Fibroblast of lung (primary cell): ENCODE measurements at regions not wholly inside any gene's neighbourhood (a gene's known extent, or its start where the extent isn't known, plus 50 kb on each side); places are given as distances from the start of the nearest gene placed in this dataset.

Experiments
- DNase-seq, 2 donors: peaks; one replicate each; pipeline versions ENCODE4 v3.0.0 to v3.0.0-alpha.2; 2010; ENCODE audit warnings: low read depth in 2 of 2
- H2AFZ ChIP-seq: 2 replicates; pipeline ENCODE4 v1.5.1; 2012; ENCODE audit warnings: low read length, control low read depth, inconsistent platforms
- H3K27ac ChIP-seq: 2 replicates; pipeline ENCODE4 v1.5.1; 2011; ENCODE audit warnings: low read length, control low read depth; ENCODE audit not compliant: insufficient read depth
- H3K27me3 ChIP-seq: 2 replicates; pipeline ENCODE4 v1.5.1; 2011; ENCODE audit warnings: mild to moderate bottlenecking, low read length; ENCODE audit not compliant: control insufficient read depth, insufficient read depth
- H3K36me3 ChIP-seq: 2 replicates; pipeline ENCODE4 v1.5.1; 2011; ENCODE audit warnings: low read length; ENCODE audit not compliant: control insufficient read depth, insufficient read depth
- H3K4me1 ChIP-seq: 2 replicates; pipeline ENCODE4 v1.5.1; 2011; ENCODE audit warnings: low read length; ENCODE audit not compliant: control insufficient read depth, insufficient read depth; ENCODE audit errors: extremely low read depth
- H3K4me2 ChIP-seq: 2 replicates; pipeline ENCODE4 v1.5.1; 2011; ENCODE audit warnings: low read length, control low read depth; ENCODE audit not compliant: insufficient read depth; ENCODE audit errors: extremely low read depth
- H3K4me3 ChIP-seq, 4 experiments: fragments of 200-600 bp in 1 of 4; sonication (generic) in 1 of 4; replicated peaks in 1 of 4; 2 replicates each; pipeline ENCODE4 v1.5.1; 2011 to 2016; ENCODE audit warnings: low read length in 4 of 4, low read depth in 3 of 4, mild to moderate bottlenecking in 3 of 4, control low read depth in 2 of 4, inconsistent platforms in 1 of 4, mixed read lengths in 1 of 4; ENCODE audit not compliant: insufficient read depth in 1 of 4; ENCODE audit errors: control extremely low read depth in 1 of 4
- H3K79me2 ChIP-seq: 2 replicates; pipeline ENCODE4 v1.5.1; 2012; ENCODE audit warnings: mild to moderate bottlenecking, low read length, inconsistent platforms; ENCODE audit not compliant: control insufficient read depth, insufficient read depth
- H3K9ac ChIP-seq: 2 replicates; pipeline ENCODE4 v1.5.1; 2011; ENCODE audit warnings: mild to moderate bottlenecking, low read length, control low read depth; ENCODE audit not compliant: insufficient read depth
- H3K9me3 ChIP-seq: 2 replicates; pipeline ENCODE4 v1.5.1; 2012; ENCODE audit warnings: low read depth, low read length; ENCODE audit not compliant: control insufficient read depth, insufficient read depth
- H4K20me1 ChIP-seq: 2 replicates; pipeline ENCODE4 v1.5.1; 2011; ENCODE audit warnings: low read length; ENCODE audit not compliant: control insufficient read depth, insufficient read depth; ENCODE audit errors: extremely low read depth
- CTCF ChIP-seq, 2 donors: IDR thresholded peaks in 1 of 2; conservative IDR thresholded peaks in 1 of 2; 1 replicate in 1 of 2; 2 replicates in 1 of 2; pipeline ENCODE4 v1.5.1; 2011 to 2012; ENCODE audit warnings: low read length in 2 of 2, control low read depth in 1 of 2, inconsistent platforms in 1 of 2, low read depth in 1 of 2, mild to moderate bottlenecking in 1 of 2
- EZH2 ChIP-seq: IDR thresholded peaks from 2 replicates; pipeline ENCODE4 v1.5.1; 2012; ENCODE audit warnings: low read length, control low read depth, mild to moderate bottlenecking; ENCODE audit errors: missing control alignments

DNA sequence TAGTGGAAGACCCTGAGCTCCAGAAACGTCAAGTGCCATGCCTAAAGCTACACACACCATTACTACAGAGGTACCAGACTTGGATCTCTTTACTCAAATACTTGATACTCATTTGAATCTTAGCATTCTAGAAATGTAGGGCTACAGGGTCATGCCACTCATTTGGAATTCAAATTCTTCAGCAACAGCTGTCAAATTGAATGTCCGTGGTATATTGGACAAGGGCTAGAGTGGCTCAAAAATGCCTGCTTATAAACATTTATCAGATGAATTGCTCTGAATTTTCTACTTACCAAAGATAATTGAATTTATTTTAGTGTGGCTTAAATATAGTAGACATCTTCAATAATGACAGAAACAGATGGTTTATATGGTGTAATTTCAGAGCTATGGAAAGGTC lies 669.7 kb downstream of the SLC4A3 start:
- no peaks in the 10 kb centered on the region for H3K79me2 ChIP-seq
- H3K4me3 ChIP-seq: no peak overlapping the region
- no peak for DNase-seq
- no peaks in the 10 kb centered on the region for H3K27me3 ChIP-seq
- H3K4me2 ChIP-seq: no peak overlapping the region
- no peaks in the 10 kb centered on the region for H4K20me1 ChIP-seq
- no peaks in the 10 kb centered on the region for H3K4me1 ChIP-seq
- TF ChIP-seq CTCF (conservative IDR thresholded peaks at IDR 0.05 in 1 of 2, IDR thresholded peaks at IDR 0.05 in 1 of 2; ENCODE audit: low read depth in 1 of 2, low read length in 2 of 2) (no peak), EZH2 (no peak)
- H3K36me3 ChIP-seq: no peaks in the 10 kb centered on the region
- H3K9me3 ChIP-seq: no peaks in the 10 kb centered on the region
- no peak overlapping the region for H3K27ac ChIP-seq
- no peak overlapping the region for H2AFZ ChIP-seq
- H3K9ac ChIP-seq: no peak overlapping the region

- Histone ChIP-seq H3K36me3 (no peaks in the 10 kb centered on the region), H2AFZ (no peak overlapping the region), H3K27me3 (no peaks in the 10 kb centered on the region), H3K9me3 (no peaks in the 10 kb centered on the region), H4K20me1 (no peaks in the 10 kb centered on the region), H3K4me3 (no peak overlapping the region), H3K9ac (no peak overlapping the region), H3K27ac (no peak overlapping the region), H3K4me1 (no peaks in the 10 kb centered on the region), H3K4me2 (no peak overlapping the region), H3K79me2 (no peaks in the 10 kb centered on the region)
- peak in 1 of 2 donors; percentile 74 for DNase-seq
- no peak for TF ChIP-seq CTCF (conservative IDR thresholded peaks at IDR 0.05 in 1 of 2, IDR thresholded peaks at IDR 0.05 in 1 of 2; ENCODE audit: low read depth in 1 of 2, low read length in 2 of 2)
- TF ChIP-seq EZH2: no peak
These were observed 673.4 kb downstream of the SLC4A3 start for GRCh38 chr2:220300806-220301205.

DNA sequence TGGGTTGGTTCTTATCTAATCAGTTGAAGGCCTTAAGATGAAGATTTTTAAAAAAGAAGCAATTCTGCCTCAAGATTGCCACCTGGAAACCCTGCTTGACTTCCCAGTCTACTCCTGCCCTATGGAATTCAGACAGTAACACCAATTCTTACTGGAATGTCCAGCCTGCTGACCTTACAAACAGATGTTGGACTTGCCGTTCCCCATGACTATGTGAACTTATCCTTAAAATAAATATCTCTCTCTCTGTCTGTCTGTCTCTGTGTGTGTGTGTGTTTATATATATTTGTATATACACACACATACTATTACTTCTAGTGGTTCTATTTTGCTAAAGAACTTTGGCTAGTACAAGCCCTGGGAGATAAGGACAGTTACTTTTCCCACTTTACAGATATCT lies 675.3 kb downstream of the SLC4A3 start:
- Histone ChIP-seq H3K36me3 (no peaks in the 10 kb centered on the region), H3K27ac (no peak overlapping the region), H4K20me1 (no peaks in the 10 kb centered on the region), H3K4me3 (no peak overlapping the region), H2AFZ (no peak overlapping the region), H3K79me2 (no peaks in the 10 kb centered on the region), H3K4me2 (no peak overlapping the region), H3K9ac (no peak overlapping the region), H3K9me3 (no peaks in the 10 kb centered on the region), H3K27me3 (no peaks in the 10 kb centered on the region), H3K4me1 (no peaks in the 10 kb centered on the region)
- no peak for TF ChIP-seq EZH2
- DNase-seq: peak in 1 of 2 donors; percentile 26
